ENCODE measurements at regions not wholly inside any gene's neighbourhood (a gene's known extent, or its start where the extent isn't known, plus 50 kb on each side); places are given as distances from the start of the nearest gene placed in this dataset.

- DNase-seq (ENCODE audit: low read depth in 1 of 2, low spot score in 2 of 2) (no peak), FAIRE-seq (no peak)
- Histone ChIP-seq H3K27ac (ENCODE audit: low read depth, low read length) (no peak overlapping the region), H3K23me2 (ENCODE audit: low read depth, low read length) (no peaks in the 10 kb centered on the region), H3K4me2 (ENCODE audit: insufficient read depth in 1 of 2, low read depth in 2 of 2, low read length in 2 of 2) (no peak overlapping the region), H3K9me3 (ENCODE audit: insufficient read depth in 2 of 2, low read depth in 1 of 2, low read length in 1 of 2) (no peaks in the 10 kb centered on the region), H3K18ac (ENCODE audit: extremely low read depth, low read length) (no peak overlapping the region), H3K14ac (ENCODE audit: insufficient read length) (no peak overlapping the region), H4K8ac (ENCODE audit: extremely low read depth, insufficient read depth, low read length) (no peak overlapping the region), H3K56ac (replicated peaks; ENCODE audit: insufficient read length, low read depth, low read length) (no peak overlapping the region), H3K79me2 (ENCODE audit: control insufficient read depth in 1 of 2, insufficient read depth in 2 of 2, low read length in 2 of 2) (no peaks in the 10 kb centered on the region), H3K4ac (replicated peaks; ENCODE audit: insufficient read length, low read depth, low read length) (no peak overlapping the region), H4K91ac (replicated peaks; ENCODE audit: insufficient read length, low read length) (no peak overlapping the region), H3K27me3 (replicated peaks in 1 of 4; ENCODE audit: control insufficient read depth in 3 of 4, extremely low read depth in 1 of 4, insufficient read depth in 3 of 4, low read length in 3 of 4) (no peaks in the 10 kb centered on the region), H3K4me1 (replicated peaks in 1 of 4; ENCODE audit: control insufficient read depth in 3 of 4, insufficient read depth in 4 of 4, low read length in 3 of 4) (no peaks in the 10 kb centered on the region), H2BK20ac (ENCODE audit: low read length) (no peak overlapping the region), H3K23ac (ENCODE audit: insufficient read length) (no peak overlapping the region), H2AFZ (ENCODE audit: low read length) (no peak overlapping the region), H4K20me1 (replicated peaks in 1 of 2; ENCODE audit: control insufficient read depth in 1 of 2, insufficient read depth in 2 of 2, low read length in 2 of 2) (no peaks in the 10 kb centered on the region), H2BK5ac (ENCODE audit: low read depth, low read length) (no peak overlapping the region), H3K4me3 (ENCODE audit: extremely low read depth in 1 of 4, insufficient read depth in 2 of 4, low read depth in 3 of 4, low read length in 4 of 4) (no peak overlapping the region), H2BK15ac (ENCODE audit: low read length) (no peak overlapping the region), H3K79me1 (ENCODE audit: low read depth, low read length) (no peaks in the 10 kb centered on the region), H3K36me3 (ENCODE audit: control insufficient read depth in 2 of 4, insufficient read depth in 4 of 4, low read length in 3 of 4) (no peaks in the 10 kb centered on the region), H3K9ac (replicated peaks in 1 of 4; ENCODE audit: extremely low read depth in 1 of 4, low read depth in 3 of 4, low read length in 3 of 4) (no peak overlapping the region), H2BK120ac (replicated peaks; ENCODE audit: low read depth, low read length) (no peak overlapping the region), H4K5ac (ENCODE audit: insufficient read length, low read depth, low read length) (no peak overlapping the region), H2AK5ac (ENCODE audit: low read depth, low read length) (no peak overlapping the region), H2BK12ac (ENCODE audit: low read depth, low read length) (no peak overlapping the region)
- ChIA-PET CTCF (ENCODE audit: partially characterized antibody) (interaction anchor here (1.3 kb wide), 1 partner anchor 121 kb away, joined by 3 read pairs; no protein-coding TSS in a partner anchor), POLR2A (ENCODE audit: partially characterized antibody) (no interaction called here)
- TF ChIP-seq E2F6 (IDR thresholded peaks at IDR 0.05), result peak; percentile 63
- TF ChIP-seq JUN (IDR thresholded peaks at IDR 0.05; ENCODE audit: low read depth, low read length), result no peak
- WGBS, 2 experiments (ENCODE audit: extremely low coverage in 1 of 2, insufficient coverage in 1 of 2, insufficient read length in 1 of 2, insufficient replicate concordance in 2 of 2, low coverage in 1 of 2, low lambda C conversion rate in 2 of 2, missing lambda C conversion rate in 1 of 2), result 87% methylated on average over 4 of the region's 4 CpGs; no CpG with 5 or more reads in 1 of the 2 experiments
Observed at GRCh38 chr6:47114460-47114859, 72.3 kb upstream of the ADGRF1 start.
